Ishikawa (cell line): ENCODE measurements at regions not wholly inside any gene's neighbourhood (a gene's known extent, or its start where the extent isn't known, plus 50 kb on each side); places are given as distances from the start of the nearest gene placed in this dataset.

Source experiments
- EP300 ChIP-seq: IDR thresholded peaks from 2 replicates; pipeline ENCODE4 v1.6.1; 2012; ENCODE audit warnings: borderline replicate concordance
- FOXM1 ChIP-seq: IDR thresholded peaks from 2 replicates; pipeline ENCODE4 v1.6.1; 2012; ENCODE audit warnings: low read depth, borderline replicate concordance
- NFIC ChIP-seq: IDR thresholded peaks from 2 replicates; pipeline ENCODE4 v1.6.1; 2012
- TAF1 ChIP-seq: IDR thresholded peaks from 2 replicates; pipeline ENCODE4 v1.6.1; 2012; ENCODE audit warnings: low read depth, mild to moderate bottlenecking
- USF1 ChIP-seq: IDR thresholded peaks from 2 replicates; pipeline ENCODE4 v1.6.1; 2012
- YY1 ChIP-seq: IDR thresholded peaks from 2 replicates; pipeline ENCODE4 v1.6.1; 2012; ENCODE audit warnings: low read depth
- ZBTB7A ChIP-seq: IDR thresholded peaks from 2 replicates; pipeline ENCODE4 v1.6.1; 2012; ENCODE audit warnings: low read depth
- TF ChIP-seq, protein P1 (sequence below): IDR thresholded peaks from 2 replicates; pipeline ENCODE4 v1.6.1; 2012; ENCODE audit warnings: low read depth, mild to moderate bottlenecking

DNA sequence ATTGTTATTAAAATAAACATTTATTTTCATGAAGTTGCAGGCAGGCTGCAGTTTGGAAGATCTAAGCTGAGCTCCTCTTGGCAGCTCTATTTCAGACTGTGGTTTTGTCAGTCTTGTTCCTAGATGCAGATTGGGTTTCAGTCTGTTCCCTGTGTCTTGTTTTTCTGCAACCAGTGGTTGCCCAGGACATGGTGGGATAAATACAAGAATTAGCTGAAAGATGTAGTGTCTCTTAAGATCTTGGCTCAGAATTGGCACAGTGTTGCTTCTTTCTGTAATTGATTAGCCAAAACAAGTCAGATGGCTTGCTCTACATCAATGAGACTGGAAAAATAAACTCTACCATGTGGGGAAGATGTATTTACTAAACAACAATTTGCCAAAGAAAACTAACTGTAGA, 283.0 kb upstream of the BOD1L1 start:
- TF ChIP-seq USF1 = no peak
- TF ChIP-seq, protein P1, sequence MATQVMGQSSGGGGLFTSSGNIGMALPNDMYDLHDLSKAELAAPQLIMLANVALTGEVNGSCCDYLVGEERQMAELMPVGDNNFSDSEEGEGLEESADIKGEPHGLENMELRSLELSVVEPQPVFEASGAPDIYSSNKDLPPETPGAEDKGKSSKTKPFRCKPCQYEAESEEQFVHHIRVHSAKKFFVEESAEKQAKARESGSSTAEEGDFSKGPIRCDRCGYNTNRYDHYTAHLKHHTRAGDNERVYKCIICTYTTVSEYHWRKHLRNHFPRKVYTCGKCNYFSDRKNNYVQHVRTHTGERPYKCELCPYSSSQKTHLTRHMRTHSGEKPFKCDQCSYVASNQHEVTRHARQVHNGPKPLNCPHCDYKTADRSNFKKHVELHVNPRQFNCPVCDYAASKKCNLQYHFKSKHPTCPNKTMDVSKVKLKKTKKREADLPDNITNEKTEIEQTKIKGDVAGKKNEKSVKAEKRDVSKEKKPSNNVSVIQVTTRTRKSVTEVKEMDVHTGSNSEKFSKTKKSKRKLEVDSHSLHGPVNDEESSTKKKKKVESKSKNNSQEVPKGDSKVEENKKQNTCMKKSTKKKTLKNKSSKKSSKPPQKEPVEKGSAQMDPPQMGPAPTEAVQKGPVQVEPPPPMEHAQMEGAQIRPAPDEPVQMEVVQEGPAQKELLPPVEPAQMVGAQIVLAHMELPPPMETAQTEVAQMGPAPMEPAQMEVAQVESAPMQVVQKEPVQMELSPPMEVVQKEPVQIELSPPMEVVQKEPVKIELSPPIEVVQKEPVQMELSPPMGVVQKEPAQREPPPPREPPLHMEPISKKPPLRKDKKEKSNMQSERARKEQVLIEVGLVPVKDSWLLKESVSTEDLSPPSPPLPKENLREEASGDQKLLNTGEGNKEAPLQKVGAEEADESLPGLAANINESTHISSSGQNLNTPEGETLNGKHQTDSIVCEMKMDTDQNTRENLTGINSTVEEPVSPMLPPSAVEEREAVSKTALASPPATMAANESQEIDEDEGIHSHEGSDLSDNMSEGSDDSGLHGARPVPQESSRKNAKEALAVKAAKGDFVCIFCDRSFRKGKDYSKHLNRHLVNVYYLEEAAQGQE = no peak
- no peak for TF ChIP-seq EP300
- TF ChIP-seq YY1 = no peak
- no peak for TF ChIP-seq FOXM1
- TF ChIP-seq ZBTB7A = no peak
- TF ChIP-seq TAF1 = no peak
- no peak for TF ChIP-seq NFIC
